Liver (tissue), 3 donors: ENCODE measurements at regions not wholly inside any gene's neighbourhood (a gene's known extent, or its start where the extent isn't known, plus 50 kb on each side); places are given as distances from the start of the nearest gene placed in this dataset.

Experiments
- EGR1 ChIP-seq, 2 donors: IDR thresholded peaks; 2 replicates each; pipeline ENCODE4 v1.6.1; 2016 to 2018; ENCODE audit warnings: antibody characterized with exemption in 2 of 2, low read depth in 2 of 2
- FOXA1 ChIP-seq: IDR thresholded peaks from 2 replicates; pipeline ENCODE4 v1.6.1; 2016; ENCODE audit warnings: antibody characterized with exemption
- GABPA ChIP-seq, 2 donors: IDR thresholded peaks in 1 of 2; conservative IDR thresholded peaks in 1 of 2; 2 replicates each; pipeline ENCODE4 v1.6.1; 2016; ENCODE audit warnings: antibody characterized with exemption in 2 of 2, mild to moderate bottlenecking in 1 of 2, moderate library complexity in 1 of 2
- HNF4A ChIP-seq, 2 donors: conservative IDR thresholded peaks; 2 replicates each; pipeline ENCODE4 v1.6.1; 2016; ENCODE audit warnings: antibody characterized with exemption in 2 of 2, mild to moderate bottlenecking in 2 of 2
- JUND ChIP-seq, 2 donors: IDR thresholded peaks; 2 replicates each; pipeline ENCODE4 v1.6.1; 2016; ENCODE audit warnings: antibody characterized with exemption in 2 of 2
- RAD21 ChIP-seq, 2 donors: IDR thresholded peaks; 2 replicates each; pipeline ENCODE4 v1.6.1; 2016; ENCODE audit warnings: antibody characterized with exemption in 2 of 2, mild to moderate bottlenecking in 2 of 2
- SP1 ChIP-seq: IDR thresholded peaks from 2 replicates; pipeline ENCODE4 v1.6.1; 2018; ENCODE audit warnings: antibody characterized with exemption, mild to moderate bottlenecking
- TAF1 ChIP-seq: conservative IDR thresholded peaks from 2 replicates; pipeline ENCODE4 v1.6.1; 2016; ENCODE audit warnings: antibody characterized with exemption, mild to moderate bottlenecking
- YY1 ChIP-seq: IDR thresholded peaks from 2 replicates; pipeline ENCODE4 v1.6.1; 2016; ENCODE audit warnings: antibody characterized with exemption, mild to moderate bottlenecking
- TF ChIP-seq, protein P1 (sequence below): fragments of 150-350 bp; IDR thresholded peaks from 2 replicates; pipeline ENCODE4 v1.5.1; 2017; ENCODE audit warnings: improper control_type of control experiment, low read depth, low read length; ENCODE audit not compliant: missing input control
- TF ChIP-seq, protein P2 (sequence below): IDR thresholded peaks from 2 replicates; pipeline ENCODE4 v1.6.1; 2016; ENCODE audit warnings: antibody characterized with exemption
- TF ChIP-seq, protein P3 (sequence below): IDR thresholded peaks from 2 replicates; pipeline ENCODE4 v1.6.1; 2016; ENCODE audit warnings: antibody characterized with exemption
- donor health status: healthy.
- donor health status: healthy.

DNA sequence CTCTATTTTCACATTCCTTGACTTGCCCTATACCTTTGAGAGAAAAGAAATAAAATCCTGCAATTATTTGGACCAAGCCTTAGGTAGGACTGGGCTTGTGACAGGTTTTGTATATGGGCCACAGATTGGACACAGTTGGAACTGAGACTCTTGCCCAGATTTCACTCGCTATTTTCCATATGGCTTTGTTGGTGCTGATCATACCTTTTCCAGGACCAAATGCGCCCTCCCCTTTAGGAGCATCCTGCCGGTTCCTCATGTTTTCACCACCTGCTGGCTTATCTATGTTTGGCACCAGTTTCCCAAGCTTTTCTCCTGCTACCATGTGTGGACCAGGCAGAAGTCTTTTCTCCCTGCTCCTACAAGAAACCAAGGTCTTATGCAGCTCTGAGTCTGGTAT lies 494.9 kb downstream of the EPHA4 start:
- TF ChIP-seq FOXA1 (no peak), RAD21 (IDR thresholded peaks at IDR 0.05) (no peak), EGR1 (IDR thresholded peaks at IDR 0.05; ENCODE audit: low read depth in 2 of 2) (no peak), HNF4A (conservative IDR thresholded peaks at IDR 0.05) (no peak), GABPA (IDR thresholded peaks at IDR 0.05 in 1 of 2, conservative IDR thresholded peaks at IDR 0.05 in 1 of 2) (no peak), YY1 (no peak), JUND (IDR thresholded peaks at IDR 0.05) (no peak), TAF1 (no peak), SP1 (no peak)
- TF ChIP-seq, protein P1, sequence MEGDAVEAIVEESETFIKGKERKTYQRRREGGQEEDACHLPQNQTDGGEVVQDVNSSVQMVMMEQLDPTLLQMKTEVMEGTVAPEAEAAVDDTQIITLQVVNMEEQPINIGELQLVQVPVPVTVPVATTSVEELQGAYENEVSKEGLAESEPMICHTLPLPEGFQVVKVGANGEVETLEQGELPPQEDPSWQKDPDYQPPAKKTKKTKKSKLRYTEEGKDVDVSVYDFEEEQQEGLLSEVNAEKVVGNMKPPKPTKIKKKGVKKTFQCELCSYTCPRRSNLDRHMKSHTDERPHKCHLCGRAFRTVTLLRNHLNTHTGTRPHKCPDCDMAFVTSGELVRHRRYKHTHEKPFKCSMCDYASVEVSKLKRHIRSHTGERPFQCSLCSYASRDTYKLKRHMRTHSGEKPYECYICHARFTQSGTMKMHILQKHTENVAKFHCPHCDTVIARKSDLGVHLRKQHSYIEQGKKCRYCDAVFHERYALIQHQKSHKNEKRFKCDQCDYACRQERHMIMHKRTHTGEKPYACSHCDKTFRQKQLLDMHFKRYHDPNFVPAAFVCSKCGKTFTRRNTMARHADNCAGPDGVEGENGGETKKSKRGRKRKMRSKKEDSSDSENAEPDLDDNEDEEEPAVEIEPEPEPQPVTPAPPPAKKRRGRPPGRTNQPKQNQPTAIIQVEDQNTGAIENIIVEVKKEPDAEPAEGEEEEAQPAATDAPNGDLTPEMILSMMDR, result no peak
- TF ChIP-seq, protein P2, sequence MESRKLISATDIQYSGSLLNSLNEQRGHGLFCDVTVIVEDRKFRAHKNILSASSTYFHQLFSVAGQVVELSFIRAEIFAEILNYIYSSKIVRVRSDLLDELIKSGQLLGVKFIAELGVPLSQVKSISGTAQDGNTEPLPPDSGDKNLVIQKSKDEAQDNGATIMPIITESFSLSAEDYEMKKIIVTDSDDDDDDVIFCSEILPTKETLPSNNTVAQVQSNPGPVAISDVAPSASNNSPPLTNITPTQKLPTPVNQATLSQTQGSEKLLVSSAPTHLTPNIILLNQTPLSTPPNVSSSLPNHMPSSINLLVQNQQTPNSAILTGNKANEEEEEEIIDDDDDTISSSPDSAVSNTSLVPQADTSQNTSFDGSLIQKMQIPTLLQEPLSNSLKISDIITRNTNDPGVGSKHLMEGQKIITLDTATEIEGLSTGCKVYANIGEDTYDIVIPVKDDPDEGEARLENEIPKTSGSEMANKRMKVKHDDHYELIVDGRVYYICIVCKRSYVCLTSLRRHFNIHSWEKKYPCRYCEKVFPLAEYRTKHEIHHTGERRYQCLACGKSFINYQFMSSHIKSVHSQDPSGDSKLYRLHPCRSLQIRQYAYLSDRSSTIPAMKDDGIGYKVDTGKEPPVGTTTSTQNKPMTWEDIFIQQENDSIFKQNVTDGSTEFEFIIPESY, result no peak
- TF ChIP-seq, protein P3, sequence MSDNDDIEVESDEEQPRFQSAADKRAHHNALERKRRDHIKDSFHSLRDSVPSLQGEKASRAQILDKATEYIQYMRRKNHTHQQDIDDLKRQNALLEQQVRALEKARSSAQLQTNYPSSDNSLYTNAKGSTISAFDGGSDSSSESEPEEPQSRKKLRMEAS, result no peak
